ENCODE measurements at regions not wholly inside any gene's neighbourhood (a gene's known extent, or its start where the extent isn't known, plus 50 kb on each side); places are given as distances from the start of the nearest gene placed in this dataset.

- no peak for TF ChIP-seq FOSL1 (IDR thresholded peaks at IDR 0.05; ENCODE audit: insufficient read depth, low read depth, low read length)
- TF ChIP-seq JUN (IDR thresholded peaks at IDR 0.05; ENCODE audit: low read depth, low read length) = no peak
- TF ChIP-seq KDM1A (IDR thresholded peaks at IDR 0.05; ENCODE audit: borderline replicate concordance, low read length) = no peak
- no peak for TF ChIP-seq ATF2 (IDR thresholded peaks at IDR 0.05; ENCODE audit: low read length)
- no peak for TF ChIP-seq YY1 (IDR thresholded peaks at IDR 0.05; ENCODE audit: low read depth, low read length)
These were observed 91.2 kb upstream of the MYL10 start (continued) for GRCh38 chr7:101720324-101720723.
